NCI-H1436 treated with DMSO at 0.1 percent for 48 hours (cell line): ENCODE measurements at regions not wholly inside any gene's neighbourhood (a gene's known extent, or its start where the extent isn't known, plus 50 kb on each side); places are given as distances from the start of the nearest gene placed in this dataset.
"Not testable (repeated sequence)": the region's sequence is repeated elsewhere in the genome, so short reads cannot be mapped to it uniquely, and the experiment has no call there.

Experiments
- DNase-seq: peaks from one replicate; lab custom pipeline; 2025; lab: John Stamatoyannopoulos, UW

DNA sequence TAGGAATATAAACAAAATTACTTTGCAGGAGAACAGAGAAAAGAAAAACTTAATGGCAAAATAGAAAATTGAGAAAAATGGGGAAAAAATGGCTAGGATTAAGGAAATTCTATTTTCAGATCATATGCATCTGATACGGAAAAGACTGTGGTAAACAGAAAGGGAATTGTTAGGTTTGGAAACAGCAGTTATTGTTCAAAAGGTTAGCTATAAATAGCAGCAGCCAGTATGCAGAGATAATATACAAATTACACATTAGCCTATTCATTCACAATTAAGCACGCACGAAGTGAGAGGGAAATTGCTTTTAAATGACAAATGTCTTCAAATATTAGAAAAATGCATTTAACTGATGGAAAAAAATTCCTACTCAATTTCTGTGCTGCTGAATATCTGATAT, 224.1 kb upstream of the FAM3C start:
- DNase-seq, result no peak

- DNase-seq, result no peak
Measured at GRCh38 chr7:121618182-121618581, 222.1 kb upstream of the FAM3C start.

DNA sequence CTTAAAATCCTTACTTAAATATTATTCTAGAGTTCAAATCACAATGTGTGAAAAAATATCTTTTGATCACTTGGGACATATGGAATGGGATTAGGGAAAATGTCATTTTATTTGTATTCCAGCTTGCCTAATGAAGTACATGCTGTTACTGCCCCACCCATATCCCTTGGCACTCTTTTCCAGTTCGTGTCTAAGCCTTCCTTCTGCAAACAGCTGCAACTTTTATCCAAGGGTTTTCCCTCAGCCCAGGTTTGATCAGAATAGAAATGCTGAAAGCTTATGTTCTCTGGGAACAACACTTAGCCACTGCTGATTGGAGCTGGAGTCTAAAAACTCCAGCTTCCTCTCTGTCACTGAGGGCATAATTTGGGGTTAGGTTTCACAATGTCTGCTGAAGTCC, 214.1 kb upstream of the FAM3C start:
- DNase-seq, result no peak

DNA sequence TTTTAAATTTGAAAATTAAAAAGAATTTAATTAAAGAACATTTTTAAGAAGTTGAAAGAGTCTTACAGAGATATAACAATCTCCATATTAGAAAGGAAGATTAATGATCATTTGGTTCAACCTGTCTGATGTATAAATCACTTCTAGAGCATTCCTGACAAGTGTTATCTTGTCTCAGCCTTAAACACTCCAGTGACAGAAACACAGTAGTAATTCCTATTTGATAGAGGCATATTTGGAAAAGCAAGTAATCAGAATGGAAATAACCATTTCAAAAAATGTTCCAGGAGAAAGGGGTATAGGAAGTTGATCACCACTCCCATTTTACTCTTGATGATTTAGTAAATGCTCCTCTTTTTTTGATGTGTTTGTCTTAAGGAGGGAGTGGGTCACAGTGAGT, 213.1 kb upstream of the FAM3C start:
- DNase-seq, result no peak

GRCh38 chr7:121608785-121609184, 212.7 kb upstream of the FAM3C start:
- DNase-seq, result no peak

DNA sequence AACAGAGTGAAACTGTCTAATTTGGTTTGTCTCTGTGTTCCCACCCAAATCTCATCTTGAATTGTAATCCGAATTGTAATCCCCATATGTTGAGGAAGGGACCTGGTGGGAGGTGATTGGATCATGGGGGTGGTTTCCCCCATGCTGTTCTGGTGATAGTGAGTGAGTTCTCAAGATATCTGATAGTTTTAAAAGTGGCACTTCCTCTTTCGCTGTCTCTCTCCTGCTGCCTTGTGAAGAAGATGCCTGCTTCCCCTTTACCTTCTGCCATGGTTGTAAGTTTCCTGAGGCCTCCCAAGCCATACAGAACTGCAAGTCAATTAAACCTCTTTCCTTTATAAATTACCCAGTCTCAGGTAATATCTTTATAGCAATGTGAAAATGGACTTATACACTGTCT, 212.1 kb upstream of the FAM3C start:
- not testable (repeated sequence) for DNase-seq

DNA sequence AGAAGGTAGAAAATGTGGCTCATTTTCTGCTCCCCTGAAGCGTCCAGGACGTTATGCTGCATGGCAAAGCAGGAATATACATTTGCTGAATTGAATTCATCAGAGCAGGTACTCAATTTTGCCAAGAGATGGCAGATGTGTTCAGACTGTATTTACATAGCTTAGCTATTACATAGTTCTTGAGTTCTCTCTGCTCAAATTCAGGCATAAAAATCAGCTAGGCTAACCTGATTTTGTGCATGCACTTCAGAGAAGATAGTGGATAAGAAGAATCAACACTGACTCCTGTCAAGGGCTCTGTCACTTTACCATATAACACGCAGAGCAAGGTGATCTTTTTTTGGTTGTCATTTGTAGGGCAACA, 209.2 kb upstream of the FAM3C start:
- DNase-seq, result peak; percentile 54

- no peak for DNase-seq
Measured at GRCh38 chr7:121604627-121605316, 208.7 kb upstream of the FAM3C start.

- no peak for DNase-seq
Measured at GRCh38 chr7:121603886-121604285, 207.8 kb upstream of the FAM3C start.

GRCh38 chr7:121599887-121600286, 203.8 kb upstream of the FAM3C start:
- DNase-seq, result no peak

DNA sequence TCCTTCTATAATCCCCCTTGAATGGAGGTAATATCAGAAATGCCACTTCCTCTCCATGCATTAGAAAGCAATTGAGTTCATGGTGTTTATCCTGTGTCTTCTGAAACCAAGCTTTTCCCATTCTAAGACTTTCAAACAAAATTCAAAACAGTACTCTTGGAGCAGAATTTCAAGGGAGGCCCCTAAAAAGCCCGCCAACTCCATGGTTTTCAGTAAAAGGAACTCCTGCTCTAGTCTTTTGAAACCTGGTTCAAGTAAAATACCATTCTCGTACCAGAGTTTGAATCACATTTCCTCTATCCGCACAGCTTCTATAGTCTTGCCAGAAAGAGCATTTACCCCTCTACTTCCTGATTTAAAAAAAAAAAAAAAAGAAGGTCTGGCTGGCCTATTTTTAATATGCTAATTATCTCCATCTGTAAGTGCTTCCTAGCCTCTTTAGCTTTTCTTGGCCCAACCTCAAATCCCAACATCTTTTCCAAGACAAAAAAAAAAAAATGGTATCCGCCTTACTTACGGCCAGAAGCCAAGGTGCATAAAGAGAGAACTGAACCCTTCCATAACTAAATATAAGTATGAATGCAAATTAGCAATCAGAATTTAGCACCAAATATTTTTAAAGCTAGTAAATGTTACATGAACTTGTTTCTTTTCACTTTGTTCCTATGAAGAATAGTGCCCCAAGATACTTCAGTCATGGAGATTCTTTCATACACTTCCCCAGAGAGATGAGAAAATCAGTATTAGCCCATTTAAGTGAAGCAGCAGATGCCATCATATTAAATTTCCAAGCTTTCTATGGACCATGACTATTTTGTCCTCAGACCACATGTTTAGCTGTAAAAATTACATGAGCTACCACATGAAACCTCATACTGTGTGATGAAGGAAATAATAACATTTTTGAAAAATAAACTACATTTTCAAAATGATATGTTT, 199.9 kb upstream of the FAM3C start:
- DNase-seq, result no peak

GRCh38 chr7:121591926-121592325, 195.8 kb upstream of the FAM3C start:
- no peak for DNase-seq

DNA sequence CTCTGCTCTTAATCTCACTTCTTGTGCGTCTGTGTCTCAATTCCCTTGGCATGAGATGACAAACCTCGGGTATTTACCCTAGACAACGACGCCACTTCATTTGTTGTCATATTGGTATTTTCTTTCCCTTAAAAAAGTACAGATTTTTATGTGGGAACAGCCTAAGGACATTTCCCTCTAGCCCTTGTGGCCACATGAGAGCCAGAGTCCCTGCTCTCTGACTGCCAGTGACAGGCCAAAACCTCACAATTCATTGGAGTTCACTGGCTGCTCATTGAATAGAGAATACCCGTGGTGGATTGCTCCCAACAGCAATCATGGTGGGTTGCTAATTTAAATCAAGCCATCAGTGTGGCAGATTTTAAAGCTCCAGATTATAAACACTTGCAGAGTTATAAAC, 191.3 kb upstream of the FAM3C start:
- DNase-seq, result no peak

DNA sequence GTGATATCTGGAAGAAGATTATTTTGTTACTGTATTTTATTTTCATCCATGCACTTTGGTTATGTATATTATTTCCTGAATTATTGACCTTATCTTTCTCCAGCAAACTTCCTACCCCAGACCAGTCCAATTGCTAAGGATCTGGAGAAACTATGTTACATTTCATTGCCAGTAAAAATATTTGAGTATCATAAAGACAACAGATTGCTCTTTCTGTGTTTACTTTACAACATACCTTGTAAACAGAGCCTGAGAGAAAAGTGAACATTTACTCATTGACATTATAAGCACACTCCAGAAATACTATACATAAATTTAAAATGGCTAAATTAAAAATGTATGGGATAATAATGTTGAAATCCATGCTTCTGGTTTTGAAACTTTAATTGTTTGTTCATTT, 186.2 kb upstream of the FAM3C start:
- DNase-seq, result no peak

GRCh38 chr7:121579639-121580038, 183.5 kb upstream of the FAM3C start:
- DNase-seq, result no peak

GRCh38 chr7:121578669-121579068, 182.6 kb upstream of the FAM3C start:
- DNase-seq, result no peak

- no peak for DNase-seq
Measured at GRCh38 chr7:121576148-121576917, 180.2 kb upstream of the FAM3C start.

- DNase-seq, result no peak
Measured at GRCh38 chr7:121575194-121575765, 179.2 kb upstream of the FAM3C start.

- no peak for DNase-seq
Measured at GRCh38 chr7:121574109-121574508, 178.0 kb upstream of the FAM3C start.

- no peak for DNase-seq
Measured at GRCh38 chr7:121572615-121573014, 176.5 kb upstream of the FAM3C start.

DNA sequence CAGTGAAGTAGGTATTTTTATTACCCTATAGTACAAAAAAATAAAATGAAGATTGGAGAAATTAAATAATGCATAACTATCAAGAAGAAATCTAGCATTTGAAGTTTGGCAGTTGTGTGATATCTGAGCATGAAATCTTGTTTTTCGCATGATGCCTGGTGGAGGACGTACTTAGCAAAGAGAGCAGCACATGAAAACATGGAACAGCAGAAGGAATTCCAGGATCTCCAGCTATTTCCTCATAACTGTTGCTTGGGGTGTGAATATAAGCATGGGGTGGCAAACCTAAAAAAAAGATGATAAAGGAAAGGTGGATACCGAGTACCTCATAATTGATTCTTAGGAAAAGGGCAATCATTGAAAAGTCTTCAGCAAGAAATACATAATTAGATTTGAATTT, 174.3 kb upstream of the FAM3C start:
- no peak for DNase-seq

- no peak for DNase-seq
Measured at GRCh38 chr7:121563177-121563576, 167.1 kb upstream of the FAM3C start.
